Loucy (cell line): ENCODE measurements at regions not wholly inside any gene's neighbourhood (a gene's known extent, or its start where the extent isn't known, plus 50 kb on each side); places are given as distances from the start of the nearest gene placed in this dataset.

Source experiments
- H2AFZ ChIP-seq: fragments of 200-600 bp; sonication (generic); 2 replicates; pipeline ENCODE4 v1.6.0; 2016; ENCODE audit warnings: antibody characterized with exemption, mild to moderate bottlenecking, low read length, moderate library complexity
- H3F3A ChIP-seq: fragments of 200-600 bp; 2 replicates; pipeline ENCODE4 v1.6.0; 2016; ENCODE audit warnings: antibody characterized with exemption, low read depth, mild to moderate bottlenecking
- H3K27me3 ChIP-seq: fragments of 200-600 bp; sonication (generic); 2 replicates; pipeline ENCODE4 v1.6.1; 2014; ENCODE audit warnings: low read length, mild to moderate bottlenecking; ENCODE audit not compliant: insufficient read depth, poor library complexity, severe bottlenecking
- H3K36me3 ChIP-seq: fragments of 200-600 bp; sonication (generic); 2 replicates; pipeline ENCODE4 v1.6.1; 2016; ENCODE audit warnings: low read length; ENCODE audit not compliant: insufficient read depth
- H3K4me1 ChIP-seq: fragments of 200-600 bp; sonication (generic); 2 replicates; pipeline ENCODE4 v1.5.1; 2014; ENCODE audit warnings: low read length, mild to moderate bottlenecking; ENCODE audit not compliant: insufficient read depth, poor library complexity, severe bottlenecking
- H3K4me2 ChIP-seq: fragments of 200-600 bp; sonication (generic); 2 replicates; pipeline ENCODE4 v1.6.0; 2014; ENCODE audit warnings: antibody characterized with exemption, low read length, low read depth, mild to moderate bottlenecking; ENCODE audit not compliant: poor library complexity, severe bottlenecking
- H3K4me3 ChIP-seq: fragments of 200-600 bp; sonication (generic); 2 replicates; pipeline ENCODE4 v1.5.1; 2014; ENCODE audit warnings: low read length, mild to moderate bottlenecking, mixed read lengths; ENCODE audit not compliant: poor library complexity, severe bottlenecking
- H3K79me2 ChIP-seq: fragments of 200-600 bp; sonication (generic); 2 replicates; pipeline ENCODE4 v1.6.1; 2014; ENCODE audit warnings: low read length; ENCODE audit not compliant: insufficient read depth
- H3K9ac ChIP-seq: fragments of 200-600 bp; sonication (generic); 2 replicates; pipeline ENCODE4 v1.6.0; 2014; ENCODE audit warnings: mild to moderate bottlenecking, low read depth, low read length, moderate library complexity; ENCODE audit not compliant: poor library complexity, severe bottlenecking
- H3K9me2 ChIP-seq: fragments of 200-600 bp; sonication (generic); replicated peaks from 2 replicates; pipeline ENCODE4 v1.6.1; 2016; ENCODE audit warnings: low read depth, low read length, mixed read lengths
- H3K9me3 ChIP-seq: fragments of 200-600 bp; sonication (generic); 2 replicates; pipeline ENCODE4 v1.6.1; 2014; ENCODE audit warnings: mild to moderate bottlenecking, antibody characterized with exemption, low read length, low read depth; ENCODE audit not compliant: insufficient read depth
- H4K20me1 ChIP-seq: fragments of 200-600 bp; sonication (generic); 2 replicates; pipeline ENCODE4 v1.6.0; 2014; ENCODE audit warnings: antibody characterized with exemption, low read length, mild to moderate bottlenecking; ENCODE audit not compliant: insufficient read depth, poor library complexity, severe bottlenecking
- EZH2phosphoT487 ChIP-seq: fragments of 200-600 bp; IDR thresholded peaks from 2 replicates; pipeline ENCODE4 v1.6.1; 2018; ENCODE audit warnings: antibody characterized with exemption, mild to moderate bottlenecking, moderate library complexity, borderline replicate concordance
- TF ChIP-seq, protein P1 (sequence below): fragments of 200-600 bp; sonication (generic); conservative IDR thresholded peaks from 2 replicates; pipeline ENCODE4 v1.5.1; 2014; ENCODE audit warnings: mild to moderate bottlenecking, antibody characterized with exemption, low read length

- Histone ChIP-seq H3K4me1 (no peaks in the 10 kb centered on the region), H3K4me3 (no peak overlapping the region), H3F3A (no peaks in the 10 kb centered on the region), H3K4me2 (no peak overlapping the region), H3K9ac (no peak overlapping the region), H3K9me3 (no peaks in the 10 kb centered on the region), H3K9me2 (no peaks in the 10 kb centered on the region), H3K36me3 (no peaks in the 10 kb centered on the region), H3K27me3 (no peaks in the 10 kb centered on the region), H2AFZ (no peak overlapping the region), H4K20me1 (no peaks in the 10 kb centered on the region), H3K79me2 (no peaks in the 10 kb centered on the region)
- TF ChIP-seq, protein P1, sequence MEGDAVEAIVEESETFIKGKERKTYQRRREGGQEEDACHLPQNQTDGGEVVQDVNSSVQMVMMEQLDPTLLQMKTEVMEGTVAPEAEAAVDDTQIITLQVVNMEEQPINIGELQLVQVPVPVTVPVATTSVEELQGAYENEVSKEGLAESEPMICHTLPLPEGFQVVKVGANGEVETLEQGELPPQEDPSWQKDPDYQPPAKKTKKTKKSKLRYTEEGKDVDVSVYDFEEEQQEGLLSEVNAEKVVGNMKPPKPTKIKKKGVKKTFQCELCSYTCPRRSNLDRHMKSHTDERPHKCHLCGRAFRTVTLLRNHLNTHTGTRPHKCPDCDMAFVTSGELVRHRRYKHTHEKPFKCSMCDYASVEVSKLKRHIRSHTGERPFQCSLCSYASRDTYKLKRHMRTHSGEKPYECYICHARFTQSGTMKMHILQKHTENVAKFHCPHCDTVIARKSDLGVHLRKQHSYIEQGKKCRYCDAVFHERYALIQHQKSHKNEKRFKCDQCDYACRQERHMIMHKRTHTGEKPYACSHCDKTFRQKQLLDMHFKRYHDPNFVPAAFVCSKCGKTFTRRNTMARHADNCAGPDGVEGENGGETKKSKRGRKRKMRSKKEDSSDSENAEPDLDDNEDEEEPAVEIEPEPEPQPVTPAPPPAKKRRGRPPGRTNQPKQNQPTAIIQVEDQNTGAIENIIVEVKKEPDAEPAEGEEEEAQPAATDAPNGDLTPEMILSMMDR = no peak
- TF ChIP-seq EZH2phosphoT487 = no peak
Observed at GRCh38 chr2:223500709-223501108, 101.5 kb downstream of the SCG2 start.

- H3K4me3 ChIP-seq = no peak overlapping the region
- no peaks in the 10 kb centered on the region for H3K9me2 ChIP-seq
- H3K36me3 ChIP-seq = no peaks in the 10 kb centered on the region
- H4K20me1 ChIP-seq = no peaks in the 10 kb centered on the region
- H3K27me3 ChIP-seq = no peaks in the 10 kb centered on the region
- no peak overlapping the region for H2AFZ ChIP-seq
- H3K4me2 ChIP-seq = no peak overlapping the region
- H3F3A ChIP-seq = no peaks in the 10 kb centered on the region
- H3K9ac ChIP-seq = no peak overlapping the region
- TF ChIP-seq, protein P1 = no peak
- no peak for TF ChIP-seq EZH2phosphoT487
- H3K9me3 ChIP-seq = no peaks in the 10 kb centered on the region
- no peaks in the 10 kb centered on the region for H3K79me2 ChIP-seq
- no peaks in the 10 kb centered on the region for H3K4me1 ChIP-seq
Observed at GRCh38 chr2:223501641-223502040, 100.5 kb downstream of the SCG2 start.

- no peak overlapping the region for H3K9ac ChIP-seq
- H3K9me3 ChIP-seq = no peaks in the 10 kb centered on the region
- no peaks in the 10 kb centered on the region for H3K79me2 ChIP-seq
- TF ChIP-seq, protein P1 = no peak
- no peak for TF ChIP-seq EZH2phosphoT487
- H3K4me1 ChIP-seq = no peaks in the 10 kb centered on the region
- H3K36me3 ChIP-seq = no peaks in the 10 kb centered on the region
- H3K4me2 ChIP-seq = no peak overlapping the region
- H3F3A ChIP-seq = no peaks in the 10 kb centered on the region
- H3K9me2 ChIP-seq = no peaks in the 10 kb centered on the region
- no peak overlapping the region for H2AFZ ChIP-seq
- no peaks in the 10 kb centered on the region for H3K27me3 ChIP-seq
- H3K4me3 ChIP-seq = no peak overlapping the region
- H4K20me1 ChIP-seq = no peaks in the 10 kb centered on the region
Observed at GRCh38 chr2:223503746-223504145, 98.4 kb downstream of the SCG2 start.
